ENCODE measurements at regions not wholly inside any gene's neighbourhood (a gene's known extent, or its start where the extent isn't known, plus 50 kb on each side); places are given as distances from the start of the nearest gene placed in this dataset.

GRCh38 chr7:17239046-17239445 is 59.4 kb upstream of the AHR start:
- no peak for DNase-seq (ENCODE audit: low read depth, low spot score)
- H3K27me3 Mint-ChIP-seq (ENCODE audit: low read depth) = no peaks in the 10 kb centered on the region
- H3K27ac Mint-ChIP-seq (ENCODE audit: unreplicated experiment) = no peak overlapping the region
- H3K36me3 Mint-ChIP-seq (ENCODE audit: low read depth) = no peaks in the 10 kb centered on the region
- H3K9me3 Mint-ChIP-seq = peaks cover 12% of the 10 kb centered on the region
- TF ChIP-seq, protein P1, sequence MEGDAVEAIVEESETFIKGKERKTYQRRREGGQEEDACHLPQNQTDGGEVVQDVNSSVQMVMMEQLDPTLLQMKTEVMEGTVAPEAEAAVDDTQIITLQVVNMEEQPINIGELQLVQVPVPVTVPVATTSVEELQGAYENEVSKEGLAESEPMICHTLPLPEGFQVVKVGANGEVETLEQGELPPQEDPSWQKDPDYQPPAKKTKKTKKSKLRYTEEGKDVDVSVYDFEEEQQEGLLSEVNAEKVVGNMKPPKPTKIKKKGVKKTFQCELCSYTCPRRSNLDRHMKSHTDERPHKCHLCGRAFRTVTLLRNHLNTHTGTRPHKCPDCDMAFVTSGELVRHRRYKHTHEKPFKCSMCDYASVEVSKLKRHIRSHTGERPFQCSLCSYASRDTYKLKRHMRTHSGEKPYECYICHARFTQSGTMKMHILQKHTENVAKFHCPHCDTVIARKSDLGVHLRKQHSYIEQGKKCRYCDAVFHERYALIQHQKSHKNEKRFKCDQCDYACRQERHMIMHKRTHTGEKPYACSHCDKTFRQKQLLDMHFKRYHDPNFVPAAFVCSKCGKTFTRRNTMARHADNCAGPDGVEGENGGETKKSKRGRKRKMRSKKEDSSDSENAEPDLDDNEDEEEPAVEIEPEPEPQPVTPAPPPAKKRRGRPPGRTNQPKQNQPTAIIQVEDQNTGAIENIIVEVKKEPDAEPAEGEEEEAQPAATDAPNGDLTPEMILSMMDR (conservative IDR thresholded peaks at IDR 0.05) = no peak
- H3K4me1 Mint-ChIP-seq = peaks cover 2% of the 10 kb centered on the region
- no peak overlapping the region for H3K4me3 Mint-ChIP-seq

DNA sequence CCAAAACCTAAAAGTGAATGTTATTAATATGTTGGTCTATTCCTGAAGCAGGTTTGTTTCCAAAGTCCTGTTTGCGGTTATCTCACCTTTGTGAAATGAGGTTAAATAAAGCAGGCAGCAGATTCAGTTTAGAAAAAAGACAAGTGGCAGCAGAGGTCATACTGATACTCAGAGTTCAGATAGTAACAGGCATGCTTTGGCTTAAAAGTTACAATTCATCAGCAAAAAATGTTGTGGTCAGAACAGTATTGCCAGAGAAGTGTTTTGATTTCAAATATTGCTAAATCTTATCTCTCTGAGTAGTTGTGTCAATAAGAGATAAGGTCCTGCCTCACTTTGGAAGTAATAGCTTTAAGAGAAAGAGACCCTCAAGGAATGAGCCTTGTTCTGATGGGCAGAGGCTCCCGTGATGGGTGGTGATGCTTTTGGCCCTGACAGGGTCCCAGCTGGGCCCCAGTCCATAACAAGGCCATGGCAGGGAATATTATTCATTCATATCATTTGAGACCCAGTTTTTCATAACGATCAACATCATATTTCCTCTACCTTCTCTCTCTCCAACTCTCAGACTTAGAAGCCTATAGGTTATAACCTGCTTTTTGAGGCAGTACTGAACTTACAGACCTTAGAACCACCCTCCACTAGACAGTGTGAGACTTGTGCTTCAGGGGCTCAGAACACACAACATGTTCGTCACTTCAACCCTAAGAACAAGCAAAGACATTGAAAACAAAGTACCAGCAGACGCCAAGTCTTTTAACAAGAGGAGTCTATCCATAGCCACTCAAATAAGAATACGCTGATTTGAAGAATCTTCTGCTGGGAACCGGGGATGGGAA is 58.5 kb upstream of the AHR start:
- H3K4me1 Mint-ChIP-seq = no peaks in the 10 kb centered on the region
- H3K4me3 Mint-ChIP-seq = no peak overlapping the region
- peaks cover 12% of the 10 kb centered on the region for H3K9me3 Mint-ChIP-seq
- no peak for DNase-seq (ENCODE audit: low read depth, low spot score)
- H3K27me3 Mint-ChIP-seq (ENCODE audit: low read depth) = no peaks in the 10 kb centered on the region
- TF ChIP-seq, protein P1 (conservative IDR thresholded peaks at IDR 0.05) = no peak
- H3K36me3 Mint-ChIP-seq (ENCODE audit: low read depth) = no peaks in the 10 kb centered on the region
- no peak overlapping the region for H3K27ac Mint-ChIP-seq (ENCODE audit: unreplicated experiment)

DNA sequence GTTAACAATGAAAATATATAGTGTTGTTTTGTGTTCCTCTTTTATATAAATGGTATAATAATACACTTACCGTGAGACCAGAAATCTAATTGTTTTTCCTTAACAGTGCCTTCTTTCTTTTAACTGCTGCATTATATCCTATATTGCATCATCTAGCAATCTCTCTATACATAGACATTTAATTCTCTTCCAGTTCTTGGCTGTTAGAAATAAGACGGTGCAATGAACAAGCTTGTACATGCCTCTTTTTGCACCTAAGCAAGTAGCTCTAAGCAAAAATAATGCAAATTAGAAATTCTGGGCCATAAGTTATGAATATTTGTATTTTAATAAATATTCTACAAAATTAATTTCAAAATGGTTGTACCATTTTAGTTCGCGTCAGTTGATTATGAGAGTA is 55.9 kb upstream of the AHR start:
- H3K4me3 Mint-ChIP-seq = no peak overlapping the region
- H3K36me3 Mint-ChIP-seq (ENCODE audit: low read depth) = no peaks in the 10 kb centered on the region
- no peak overlapping the region for H3K27ac Mint-ChIP-seq (ENCODE audit: unreplicated experiment)
- H3K27me3 Mint-ChIP-seq (ENCODE audit: low read depth) = no peaks in the 10 kb centered on the region
- peaks cover 3% of the 10 kb centered on the region for H3K9me3 Mint-ChIP-seq
- H3K4me1 Mint-ChIP-seq = no peaks in the 10 kb centered on the region
- TF ChIP-seq, protein P1 (conservative IDR thresholded peaks at IDR 0.05) = no peak
- DNase-seq (ENCODE audit: low read depth, low spot score) = no peak

- TF ChIP-seq, protein P1 (conservative IDR thresholded peaks at IDR 0.05) = no peak
- no peak for DNase-seq (ENCODE audit: low read depth, low spot score)
- Mint-ChIP-seq H3K4me3 (no peak overlapping the region), H3K9me3 (no peaks in the 10 kb centered on the region), H3K36me3 (ENCODE audit: low read depth) (no peaks in the 10 kb centered on the region), H3K4me1 (no peaks in the 10 kb centered on the region), H3K27me3 (ENCODE audit: low read depth) (no peaks in the 10 kb centered on the region), H3K27ac (ENCODE audit: unreplicated experiment) (no peak overlapping the region)
Measured at GRCh38 chr7:17244786-17245185, 53.7 kb upstream of the AHR start.

- Mint-ChIP-seq H3K27ac (ENCODE audit: unreplicated experiment) (no peak overlapping the region), H3K9me3 (no peaks in the 10 kb centered on the region), H3K4me3 (no peak overlapping the region), H3K4me1 (no peaks in the 10 kb centered on the region), H3K27me3 (ENCODE audit: low read depth) (no peaks in the 10 kb centered on the region), H3K36me3 (ENCODE audit: low read depth) (no peaks in the 10 kb centered on the region)
- DNase-seq (ENCODE audit: low read depth, low spot score) = no peak
- TF ChIP-seq, protein P1 (conservative IDR thresholded peaks at IDR 0.05) = no peak
Measured at GRCh38 chr7:17247357-17247756, 51.1 kb upstream of the AHR start.
